ENCODE measurements at regions not wholly inside any gene's neighbourhood (a gene's known extent, or its start where the extent isn't known, plus 50 kb on each side); places are given as distances from the start of the nearest gene placed in this dataset.

GRCh38 chr2:242020196-242021004 lies 150.9 kb downstream of the RTP5 start:
- peaks cover 5% of the 10 kb centered on the region for H3K27me3 Mint-ChIP-seq (ENCODE audit: low read depth)
- CTCF ChIA-PET = no interaction called here
- POLR2A ChIA-PET = no interaction called here
- no peak overlapping the region for H3K27ac Mint-ChIP-seq
- no peaks in the 10 kb centered on the region for H3K4me1 Mint-ChIP-seq (ENCODE audit: low read depth)
- DNase-seq = no peak
- ATAC-seq = no peak
- H3K4me3 Mint-ChIP-seq = no peak overlapping the region
- no peaks in the 10 kb centered on the region for H3K9me3 Mint-ChIP-seq (ENCODE audit: insufficient read depth)
- no peaks in the 10 kb centered on the region for H3K36me3 Mint-ChIP-seq (ENCODE audit: low read depth)

- Mint-ChIP-seq H3K27me3 (ENCODE audit: low read depth) (peaks cover 8% of the 10 kb centered on the region), H3K36me3 (ENCODE audit: low read depth) (no peaks in the 10 kb centered on the region), H3K4me3 (no peak overlapping the region), H3K4me1 (ENCODE audit: low read depth) (no peaks in the 10 kb centered on the region), H3K9me3 (ENCODE audit: insufficient read depth) (no peaks in the 10 kb centered on the region), H3K27ac (no peak overlapping the region)
- DNase-seq (no peak), ATAC-seq (no peak)
- POLR2A ChIA-PET = interaction anchor here (0.9 kb wide), 1 partner anchor 32 kb away, joined by 3 read pairs; no protein-coding TSS in a partner anchor
- CTCF ChIA-PET = interaction anchor here (1.0 kb wide), 1 partner anchor 55 kb away, joined by 3 read pairs; no protein-coding TSS in a partner anchor
Observed at GRCh38 chr2:242022550-242023290, 153.2 kb downstream of the RTP5 start.

GRCh38 chr2:242024751-242025355 lies 155.3 kb downstream of the RTP5 start:
- Mint-ChIP-seq H3K36me3 (ENCODE audit: low read depth) (no peaks in the 10 kb centered on the region), H3K27ac (no peak overlapping the region), H3K4me3 (no peak overlapping the region), H3K27me3 (ENCODE audit: low read depth) (peaks cover 12% of the 10 kb centered on the region), H3K4me1 (ENCODE audit: low read depth) (no peaks in the 10 kb centered on the region), H3K9me3 (ENCODE audit: insufficient read depth) (no peaks in the 10 kb centered on the region)
- ATAC-seq (no peak), DNase-seq (no peak)
- ChIA-PET POLR2A (no interaction called here), CTCF (no interaction called here)

GRCh38 chr2:242027676-242028450 lies 158.3 kb downstream of the RTP5 start:
- CTCF ChIA-PET = no interaction called here

GRCh38 chr2:242029422-242030225 lies 160.1 kb downstream of the RTP5 start:
- no peak overlapping the region for H3K4me3 Mint-ChIP-seq
- peaks cover 16% of the 10 kb centered on the region for H3K27me3 Mint-ChIP-seq (ENCODE audit: low read depth)
- ATAC-seq (no peak), DNase-seq (no peak)
- POLR2A ChIA-PET = no interaction called here
- H3K4me1 Mint-ChIP-seq (ENCODE audit: low read depth) = peaks cover 16% of the 10 kb centered on the region
- H3K9me3 Mint-ChIP-seq (ENCODE audit: insufficient read depth) = no peaks in the 10 kb centered on the region
- H3K36me3 Mint-ChIP-seq (ENCODE audit: low read depth) = no peaks in the 10 kb centered on the region
- CTCF ChIA-PET = no interaction called here
- no peak overlapping the region for H3K27ac Mint-ChIP-seq

More at GRCh38 chr2:242027676-242028450, 158.3 kb downstream of the RTP5 start:
- ATAC-seq (no peak), DNase-seq (no peak)
- H3K36me3 Mint-ChIP-seq (ENCODE audit: low read depth) = no peaks in the 10 kb centered on the region
- no peak overlapping the region for H3K4me3 Mint-ChIP-seq
- H3K27me3 Mint-ChIP-seq (ENCODE audit: low read depth) = peaks cover 14% of the 10 kb centered on the region
- POLR2A ChIA-PET = no interaction called here
- H3K4me1 Mint-ChIP-seq (ENCODE audit: low read depth) = peaks cover 16% of the 10 kb centered on the region
- H3K27ac Mint-ChIP-seq = no peak overlapping the region
- H3K9me3 Mint-ChIP-seq (ENCODE audit: insufficient read depth) = no peaks in the 10 kb centered on the region

- H3K27me3 Mint-ChIP-seq (ENCODE audit: low read depth) = peaks cover 15% of the 10 kb centered on the region
- ChIA-PET CTCF (no interaction called here), POLR2A (no interaction called here)
- ATAC-seq (no peak), DNase-seq (no peak)
- no peaks in the 10 kb centered on the region for H3K36me3 Mint-ChIP-seq (ENCODE audit: low read depth)
- peaks cover 16% of the 10 kb centered on the region for H3K4me1 Mint-ChIP-seq (ENCODE audit: low read depth)
- no peak overlapping the region for H3K4me3 Mint-ChIP-seq
- H3K9me3 Mint-ChIP-seq (ENCODE audit: insufficient read depth) = no peaks in the 10 kb centered on the region
- H3K27ac Mint-ChIP-seq = no peak overlapping the region
Observed at GRCh38 chr2:242030226-242030575, 160.7 kb downstream of the RTP5 start.

- H3K4me3 Mint-ChIP-seq = no peak overlapping the region
- no peak overlapping the region for H3K27ac Mint-ChIP-seq
- DNase-seq (no peak), ATAC-seq (no peak)
- peaks cover 16% of the 10 kb centered on the region for H3K4me1 Mint-ChIP-seq (ENCODE audit: low read depth)
- H3K27me3 Mint-ChIP-seq (ENCODE audit: low read depth) = peaks cover 15% of the 10 kb centered on the region
- ChIA-PET CTCF (no interaction called here), POLR2A (no interaction called here)
- H3K9me3 Mint-ChIP-seq (ENCODE audit: insufficient read depth) = no peaks in the 10 kb centered on the region
- no peaks in the 10 kb centered on the region for H3K36me3 Mint-ChIP-seq (ENCODE audit: low read depth)
Observed at GRCh38 chr2:242030858-242031257, 161.3 kb downstream of the RTP5 start.

GRCh38 chr2:242031481-242032019 lies 162.0 kb downstream of the RTP5 start:
- POLR2A ChIA-PET = no interaction called here
- H3K4me3 Mint-ChIP-seq = peak overlapping the region; percentile 60
- peak; percentile 90 for ATAC-seq

GRCh38 chr2:242032780-242033656 lies 163.5 kb downstream of the RTP5 start:
- CTCF ChIA-PET = no interaction called here
- no peak overlapping the region for H3K4me3 Mint-ChIP-seq
- no peaks in the 10 kb centered on the region for H3K36me3 Mint-ChIP-seq (ENCODE audit: low read depth)
- POLR2A ChIA-PET = no interaction called here
- no peaks in the 10 kb centered on the region for H3K9me3 Mint-ChIP-seq (ENCODE audit: insufficient read depth)
- ATAC-seq (no peak), DNase-seq (no peak)
- peaks cover 13% of the 10 kb centered on the region for H3K27me3 Mint-ChIP-seq (ENCODE audit: low read depth)
- peaks cover 16% of the 10 kb centered on the region for H3K4me1 Mint-ChIP-seq (ENCODE audit: low read depth)
- no peak overlapping the region for H3K27ac Mint-ChIP-seq

More at GRCh38 chr2:242031481-242032019, 162.0 kb downstream of the RTP5 start:
- Mint-ChIP-seq H3K4me1 (ENCODE audit: low read depth) (peaks cover 16% of the 10 kb centered on the region), H3K9me3 (ENCODE audit: insufficient read depth) (no peaks in the 10 kb centered on the region), H3K27ac (no peak overlapping the region), H3K27me3 (ENCODE audit: low read depth) (peaks cover 14% of the 10 kb centered on the region), H3K36me3 (ENCODE audit: low read depth) (no peaks in the 10 kb centered on the region)
- DNase-seq = peak; percentile 64
- CTCF ChIA-PET = no interaction called here

- DNase-seq (no peak), ATAC-seq (no peak)
- no peaks in the 10 kb centered on the region for H3K36me3 Mint-ChIP-seq (ENCODE audit: low read depth)
- H3K9me3 Mint-ChIP-seq (ENCODE audit: insufficient read depth) = no peaks in the 10 kb centered on the region
- H3K4me3 Mint-ChIP-seq = no peak overlapping the region
- peaks cover 16% of the 10 kb centered on the region for H3K4me1 Mint-ChIP-seq (ENCODE audit: low read depth)
- POLR2A ChIA-PET = no interaction called here
- H3K27ac Mint-ChIP-seq = no peak overlapping the region
- CTCF ChIA-PET = no interaction called here
- H3K27me3 Mint-ChIP-seq (ENCODE audit: low read depth) = peaks cover 13% of the 10 kb centered on the region
Observed at GRCh38 chr2:242034138-242034537, 164.6 kb downstream of the RTP5 start.
